ENCODE measurements at regions not wholly inside any gene's neighbourhood (a gene's known extent, or its start where the extent isn't known, plus 50 kb on each side); places are given as distances from the start of the nearest gene placed in this dataset.

GRCh38 chr3:162262129-162262528 lies 765.5 kb downstream of the OTOL1 start:
- no peaks in the 10 kb centered on the region for H3K4me1 Mint-ChIP-seq
- TF ChIP-seq, protein P1, sequence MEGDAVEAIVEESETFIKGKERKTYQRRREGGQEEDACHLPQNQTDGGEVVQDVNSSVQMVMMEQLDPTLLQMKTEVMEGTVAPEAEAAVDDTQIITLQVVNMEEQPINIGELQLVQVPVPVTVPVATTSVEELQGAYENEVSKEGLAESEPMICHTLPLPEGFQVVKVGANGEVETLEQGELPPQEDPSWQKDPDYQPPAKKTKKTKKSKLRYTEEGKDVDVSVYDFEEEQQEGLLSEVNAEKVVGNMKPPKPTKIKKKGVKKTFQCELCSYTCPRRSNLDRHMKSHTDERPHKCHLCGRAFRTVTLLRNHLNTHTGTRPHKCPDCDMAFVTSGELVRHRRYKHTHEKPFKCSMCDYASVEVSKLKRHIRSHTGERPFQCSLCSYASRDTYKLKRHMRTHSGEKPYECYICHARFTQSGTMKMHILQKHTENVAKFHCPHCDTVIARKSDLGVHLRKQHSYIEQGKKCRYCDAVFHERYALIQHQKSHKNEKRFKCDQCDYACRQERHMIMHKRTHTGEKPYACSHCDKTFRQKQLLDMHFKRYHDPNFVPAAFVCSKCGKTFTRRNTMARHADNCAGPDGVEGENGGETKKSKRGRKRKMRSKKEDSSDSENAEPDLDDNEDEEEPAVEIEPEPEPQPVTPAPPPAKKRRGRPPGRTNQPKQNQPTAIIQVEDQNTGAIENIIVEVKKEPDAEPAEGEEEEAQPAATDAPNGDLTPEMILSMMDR (conservative IDR thresholded peaks at IDR 0.05): no peak
- no peak for DNase-seq (ENCODE audit: low read depth, low spot score)
- H3K9me3 Mint-ChIP-seq: no peaks in the 10 kb centered on the region
- H3K27me3 Mint-ChIP-seq (ENCODE audit: low read depth): no peaks in the 10 kb centered on the region
- no peak overlapping the region for H3K4me3 Mint-ChIP-seq
- H3K27ac Mint-ChIP-seq (ENCODE audit: unreplicated experiment): no peak overlapping the region
- H3K36me3 Mint-ChIP-seq (ENCODE audit: low read depth): no peaks in the 10 kb centered on the region

- no peaks in the 10 kb centered on the region for H3K9me3 Mint-ChIP-seq
- no peak overlapping the region for H3K27ac Mint-ChIP-seq (ENCODE audit: unreplicated experiment)
- no peak for DNase-seq (ENCODE audit: low read depth, low spot score)
- TF ChIP-seq, protein P1 (conservative IDR thresholded peaks at IDR 0.05): no peak
- no peaks in the 10 kb centered on the region for H3K27me3 Mint-ChIP-seq (ENCODE audit: low read depth)
- no peaks in the 10 kb centered on the region for H3K4me1 Mint-ChIP-seq
- no peak overlapping the region for H3K4me3 Mint-ChIP-seq
- no peaks in the 10 kb centered on the region for H3K36me3 Mint-ChIP-seq (ENCODE audit: low read depth)
Measured at GRCh38 chr3:162263596-162263995, 767.0 kb downstream of the OTOL1 start.

DNA sequence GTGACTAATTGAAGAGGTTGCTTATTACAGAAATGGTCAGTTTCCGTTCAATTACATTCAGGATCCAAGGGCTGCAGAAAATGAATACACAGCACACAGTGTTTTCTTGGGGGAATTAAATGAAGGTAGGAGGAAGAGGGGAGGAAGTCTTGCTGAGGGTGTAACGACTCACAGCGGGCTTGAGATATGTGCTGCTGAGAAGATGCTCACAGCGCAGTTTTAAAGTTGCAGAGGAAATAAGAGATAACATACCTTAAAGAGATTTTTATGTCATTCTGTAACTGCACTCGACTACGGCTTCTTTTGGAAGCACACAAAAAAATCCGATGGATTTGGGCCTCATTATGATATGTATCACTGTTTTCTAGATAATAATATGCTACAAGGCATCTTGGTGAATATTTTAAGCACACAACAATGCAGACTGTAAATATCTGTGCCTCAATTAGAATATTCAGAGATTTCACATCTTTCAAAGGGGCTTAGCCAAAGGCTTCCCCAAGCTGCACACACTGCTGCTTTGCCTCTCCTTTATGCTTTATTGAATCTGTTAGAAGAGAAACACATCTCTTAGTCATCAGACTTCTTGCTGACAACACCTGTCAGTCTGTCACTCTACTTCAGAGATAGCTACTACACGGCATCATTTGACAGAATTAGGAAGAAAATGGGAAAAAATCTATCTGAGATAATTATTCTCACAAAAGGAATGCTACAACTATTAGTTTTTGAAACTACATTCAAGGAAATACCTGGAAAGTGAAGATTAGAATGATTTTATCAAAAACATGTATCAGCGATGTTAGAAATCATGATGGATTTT lies 773.2 kb downstream of the OTOL1 start:
- Mint-ChIP-seq H3K27me3 (ENCODE audit: low read depth) (no peaks in the 10 kb centered on the region), H3K4me1 (peaks cover 4% of the 10 kb centered on the region), H3K4me3 (no peak overlapping the region), H3K36me3 (ENCODE audit: low read depth) (no peaks in the 10 kb centered on the region), H3K9me3 (peaks cover 5% of the 10 kb centered on the region), H3K27ac (ENCODE audit: unreplicated experiment) (no peak overlapping the region)
- no peak for DNase-seq (ENCODE audit: low read depth, low spot score)
- TF ChIP-seq, protein P1 (conservative IDR thresholded peaks at IDR 0.05): no peak

- Mint-ChIP-seq H3K36me3 (ENCODE audit: low read depth) (no peaks in the 10 kb centered on the region), H3K27me3 (ENCODE audit: low read depth) (no peaks in the 10 kb centered on the region), H3K27ac (ENCODE audit: unreplicated experiment) (no peak overlapping the region), H3K9me3 (peaks cover 5% of the 10 kb centered on the region), H3K4me3 (no peak overlapping the region), H3K4me1 (peaks cover 4% of the 10 kb centered on the region)
- TF ChIP-seq, protein P1 (conservative IDR thresholded peaks at IDR 0.05): no peak
- no peak for DNase-seq (ENCODE audit: low read depth, low spot score)
Measured at GRCh38 chr3:162274070-162274469, 777.5 kb downstream of the OTOL1 start.

DNA sequence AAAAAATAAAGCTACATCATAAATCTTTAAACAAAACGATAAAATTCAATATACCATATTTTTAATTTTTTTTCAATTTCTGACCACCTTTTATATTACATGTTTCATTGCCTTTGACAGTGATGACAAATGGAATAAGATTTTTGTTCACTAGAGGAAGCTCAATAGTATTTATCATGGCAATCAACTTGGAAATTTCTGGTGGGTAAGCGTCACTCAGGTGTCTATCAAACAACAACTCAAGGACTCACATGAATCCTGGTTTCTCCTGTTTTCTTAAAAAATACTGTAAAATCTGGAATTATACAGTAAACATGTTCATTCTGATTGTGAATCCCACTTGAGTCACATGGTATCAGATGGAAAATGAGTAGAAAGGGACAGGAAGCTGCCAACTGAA lies 782.2 kb downstream of the OTOL1 start:
- Mint-ChIP-seq H3K4me3 (no peak overlapping the region), H3K36me3 (ENCODE audit: low read depth) (peaks cover 2% of the 10 kb centered on the region), H3K27ac (ENCODE audit: unreplicated experiment) (no peak overlapping the region), H3K27me3 (ENCODE audit: low read depth) (no peaks in the 10 kb centered on the region), H3K4me1 (no peaks in the 10 kb centered on the region), H3K9me3 (peaks cover 14% of the 10 kb centered on the region)
- TF ChIP-seq, protein P1 (conservative IDR thresholded peaks at IDR 0.05): no peak
- no peak for DNase-seq (ENCODE audit: low read depth, low spot score)

All from neural crest cell (in vitro differentiated cells).